ENCODE measurements at regions not wholly inside any gene's neighbourhood (a gene's known extent, or its start where the extent isn't known, plus 50 kb on each side); places are given as distances from the start of the nearest gene placed in this dataset.
"Not testable (repeated sequence)": the region's sequence is repeated elsewhere in the genome, so short reads cannot be mapped to it uniquely, and the experiment has no call there.

DNA sequence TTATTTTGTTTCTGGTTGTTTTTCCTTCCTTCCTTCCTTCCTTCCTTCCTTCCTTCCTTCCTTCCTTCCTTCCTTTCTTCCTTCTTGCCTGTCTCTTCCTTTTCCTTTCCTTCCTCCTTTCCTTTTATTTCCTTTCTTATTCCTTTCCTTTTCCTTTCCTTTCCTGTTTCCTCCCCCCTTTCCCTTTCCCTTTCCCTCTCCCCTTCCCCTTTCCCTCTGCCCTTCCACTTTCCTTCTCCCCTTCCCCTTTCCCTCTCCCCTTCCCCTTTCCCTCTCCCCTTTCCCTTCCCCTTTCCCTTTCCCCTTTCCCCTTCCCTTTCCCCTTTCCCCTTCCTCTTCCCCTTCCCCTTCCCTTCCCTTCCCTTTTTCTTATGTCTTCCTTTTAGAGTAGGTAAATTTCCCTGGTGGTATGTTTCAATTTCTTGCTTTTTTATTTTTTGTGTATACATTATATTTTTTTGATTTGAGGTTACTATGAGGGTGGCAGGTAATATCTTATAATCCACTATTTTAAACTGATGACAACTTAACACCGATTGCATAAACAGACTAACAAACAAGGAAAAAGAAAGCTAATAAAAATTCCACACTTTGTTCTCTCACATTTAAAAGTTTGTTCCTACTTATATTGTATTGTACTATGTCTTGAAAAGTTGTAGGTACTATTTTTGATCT is 311.0 kb upstream of the FSHR start:
- no peak for DNase-seq

DNA sequence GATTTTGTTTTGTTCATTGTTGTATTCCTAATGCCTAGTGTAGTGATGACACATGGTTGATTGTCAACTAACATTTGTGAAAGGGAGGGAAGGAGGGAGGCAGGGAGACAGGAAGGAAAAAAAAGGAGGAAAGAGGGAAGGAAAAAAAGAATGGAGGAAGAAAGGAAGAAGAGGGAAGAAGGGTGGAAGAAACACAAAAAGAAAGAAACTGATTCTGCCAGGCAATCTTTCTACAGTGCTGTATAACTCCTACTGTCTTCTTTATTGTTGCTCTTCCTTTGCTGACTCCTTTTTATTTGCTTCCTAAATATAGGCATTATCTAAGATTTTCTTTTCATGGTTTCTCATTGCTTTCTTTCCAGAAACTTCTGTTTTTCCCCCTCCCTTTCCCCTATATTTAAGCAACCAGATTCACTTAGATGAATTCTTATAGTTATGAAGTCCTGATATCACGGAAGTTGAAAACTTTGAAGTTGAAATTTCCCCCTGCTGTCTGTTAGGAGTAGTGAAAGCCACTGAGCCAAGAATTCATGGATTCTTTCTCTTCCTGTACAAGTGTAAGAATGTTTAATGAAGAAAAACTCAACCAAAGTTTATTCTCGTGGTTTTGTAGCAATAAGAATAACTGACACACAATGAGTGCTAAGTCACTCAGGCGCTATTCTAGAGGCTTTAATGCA is 305.1 kb upstream of the FSHR start:
- no peak for DNase-seq

DNA sequence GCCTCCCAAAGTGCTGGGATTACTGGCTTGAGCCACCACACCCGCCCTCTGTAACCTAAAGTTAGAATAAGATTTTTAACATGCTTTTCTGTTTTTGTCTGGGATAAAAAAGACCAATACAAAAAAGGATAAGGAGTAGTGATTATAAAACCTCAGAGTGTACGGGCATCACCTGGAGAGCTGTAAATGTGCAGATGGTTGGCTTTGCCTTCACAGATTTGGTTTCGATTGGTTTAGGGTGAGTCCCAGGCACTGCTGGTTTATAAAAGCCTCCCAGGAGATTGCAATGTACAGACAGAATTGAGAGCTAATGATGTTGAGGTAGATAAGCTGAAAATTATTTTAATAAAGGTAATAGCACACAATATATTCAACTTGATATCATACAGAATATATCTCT is 289.7 kb upstream of the FSHR start:
- no peak for DNase-seq

DNA sequence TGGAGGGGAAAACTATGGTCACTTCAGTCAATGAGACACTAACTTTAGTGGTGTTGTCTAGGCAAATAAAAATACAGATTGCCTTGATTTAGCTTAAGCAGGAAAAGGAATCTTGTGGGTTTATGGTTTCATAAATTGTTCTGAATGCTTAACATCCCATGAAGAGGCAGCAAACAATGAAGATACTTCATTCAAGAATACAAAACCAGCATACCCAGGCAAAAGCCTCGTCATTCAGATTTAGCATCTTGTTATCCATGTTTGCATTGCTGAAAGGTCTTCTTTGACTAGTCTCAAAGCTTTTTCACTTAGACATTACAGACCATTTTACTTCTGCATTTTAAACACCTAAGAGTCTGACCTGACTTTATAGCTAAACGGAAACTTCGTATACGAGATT is 272.7 kb upstream of the FSHR start:
- no peak for DNase-seq

DNA sequence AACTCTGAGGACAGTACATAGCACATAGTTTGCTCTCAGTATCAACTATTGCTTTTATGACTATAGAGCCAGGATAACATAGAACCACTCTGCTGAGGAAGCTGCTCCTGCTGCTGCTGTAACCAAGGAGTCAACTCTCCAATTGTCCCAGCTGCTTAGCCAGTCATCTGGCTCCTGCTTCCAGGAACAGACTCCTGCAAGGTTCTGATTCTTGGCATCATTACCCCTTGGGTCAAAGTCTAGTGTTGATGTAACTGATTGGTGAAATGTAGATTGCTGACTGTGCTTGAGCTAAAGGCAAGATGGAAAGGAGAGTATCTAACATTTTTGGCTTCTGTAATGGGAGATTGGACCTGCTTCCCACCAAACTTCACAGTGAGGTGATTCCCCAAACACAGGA is 261.9 kb upstream of the FSHR start:
- DNase-seq = no peak

DNA sequence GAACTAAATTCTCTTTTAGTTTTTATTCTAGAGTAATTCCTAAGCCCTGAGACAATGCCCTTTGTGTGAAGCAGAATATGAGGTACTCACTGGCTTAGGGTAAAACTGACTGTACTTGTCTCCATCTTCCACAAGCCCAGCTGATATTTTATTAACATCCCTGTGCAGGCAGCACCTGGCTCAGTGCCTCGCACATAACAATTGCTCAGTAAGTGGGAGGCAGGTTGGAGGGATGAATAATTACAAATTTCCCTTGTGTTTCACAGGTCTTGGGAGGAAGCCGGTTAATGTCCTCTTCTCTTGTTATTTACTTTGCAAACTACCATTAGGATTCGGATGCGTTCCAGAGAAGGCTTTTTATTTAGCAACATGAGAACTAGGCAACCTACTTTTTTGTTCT is 249.8 kb upstream of the FSHR start:
- no peak for DNase-seq

DNA sequence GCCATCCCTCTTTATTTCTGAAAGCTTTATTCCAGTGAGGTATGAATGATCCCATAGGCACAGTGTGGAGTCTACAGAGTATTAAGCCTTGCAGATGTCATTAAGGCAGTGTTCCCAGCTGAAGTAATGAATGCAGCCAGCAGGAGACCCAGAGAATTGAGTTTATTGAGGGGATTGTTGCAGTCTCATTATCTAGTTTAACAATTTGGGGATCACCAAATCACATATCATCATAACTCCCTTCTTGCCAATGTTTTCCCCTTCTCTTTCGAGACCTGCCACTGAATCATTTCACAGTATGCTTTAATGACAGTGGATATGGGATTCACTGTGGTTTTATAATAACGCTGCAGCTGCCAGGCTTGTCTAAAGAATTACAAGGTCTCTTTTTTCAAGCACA is 249.3 kb upstream of the FSHR start:
- no peak for DNase-seq

DNA sequence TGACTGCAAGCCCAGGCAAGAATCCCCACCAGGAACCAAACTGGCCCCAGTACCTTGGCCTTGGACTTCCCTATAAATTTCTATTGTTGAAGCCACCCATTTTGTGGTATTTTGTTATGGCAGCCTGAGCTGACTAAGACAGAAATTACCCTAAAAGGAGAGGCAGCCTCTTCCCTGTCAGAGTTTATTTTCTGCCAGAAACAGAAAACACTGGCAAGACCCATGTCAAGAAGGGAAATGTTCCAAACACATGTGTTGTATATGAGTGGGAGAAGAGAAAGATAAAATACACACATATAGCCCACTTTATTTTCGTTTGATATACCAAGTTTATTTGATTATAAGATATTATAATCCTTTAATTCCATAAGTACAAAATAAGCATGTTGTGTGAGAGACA is 225.1 kb upstream of the FSHR start:
- no peak for DNase-seq

DNA sequence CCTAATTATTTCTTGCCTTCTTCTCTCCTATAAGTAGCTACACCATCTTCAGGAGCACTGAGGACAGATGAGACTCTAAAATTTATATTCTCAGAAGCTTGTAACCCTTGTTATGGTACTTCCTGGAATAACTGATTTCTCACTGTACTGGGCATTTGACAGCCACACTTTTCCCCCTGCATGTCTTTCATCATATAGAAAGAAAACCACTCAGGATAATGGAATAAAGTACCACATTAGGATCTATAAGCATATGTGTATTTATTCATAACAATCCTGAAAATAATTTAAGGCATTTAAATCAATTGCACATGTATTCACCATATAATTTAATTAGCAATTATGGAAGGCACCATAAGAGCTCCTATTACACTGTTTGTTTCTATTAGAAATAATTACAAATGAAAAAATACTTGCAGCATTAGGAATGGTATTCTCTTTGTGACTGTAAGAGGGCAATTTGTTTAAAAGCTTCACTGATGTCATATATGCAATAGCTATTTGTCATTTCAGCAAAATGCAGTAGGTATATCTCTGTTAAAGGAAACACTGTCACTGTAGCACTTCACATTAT is 216.9 kb upstream of the FSHR start:
- DNase-seq = no peak

DNA sequence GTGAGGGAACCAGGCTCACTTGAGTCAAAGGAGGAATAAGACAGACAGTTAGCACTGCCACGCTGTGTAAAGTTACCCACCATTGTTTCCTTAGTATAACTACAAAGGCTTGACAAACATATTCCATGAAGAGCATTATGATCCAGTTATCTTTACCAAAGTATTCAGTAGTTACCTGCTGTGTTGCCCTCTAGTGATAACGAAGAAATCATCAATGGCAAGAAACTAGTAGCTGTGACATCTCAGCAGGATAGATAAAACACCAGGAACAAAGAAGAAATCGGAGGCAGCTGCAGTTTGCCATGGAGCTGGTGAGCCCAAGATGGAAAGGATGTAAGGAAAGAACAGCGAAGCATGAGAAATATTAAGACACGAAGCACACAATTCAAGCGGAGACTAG is 215.3 kb upstream of the FSHR start:
- no peak for DNase-seq

DNA sequence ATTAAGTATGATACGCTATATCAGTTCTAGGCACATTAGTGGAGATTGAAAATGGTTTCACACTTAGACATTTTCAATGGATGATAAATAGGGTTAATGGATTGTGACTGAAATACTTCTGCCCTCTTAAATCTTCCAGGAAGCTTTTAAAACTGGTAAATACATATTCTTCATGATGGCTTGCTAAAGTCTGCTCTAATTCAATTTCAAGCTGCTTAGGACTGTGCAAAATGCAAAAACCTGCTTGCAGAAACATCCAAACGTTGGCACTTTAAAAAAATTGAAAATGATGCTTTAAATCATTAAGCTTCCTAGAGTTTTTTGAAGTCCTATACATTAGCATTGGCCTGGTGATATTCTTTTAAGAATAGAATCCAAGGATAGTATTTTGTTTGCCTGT is 214.8 kb upstream of the FSHR start:
- DNase-seq = no peak

DNA sequence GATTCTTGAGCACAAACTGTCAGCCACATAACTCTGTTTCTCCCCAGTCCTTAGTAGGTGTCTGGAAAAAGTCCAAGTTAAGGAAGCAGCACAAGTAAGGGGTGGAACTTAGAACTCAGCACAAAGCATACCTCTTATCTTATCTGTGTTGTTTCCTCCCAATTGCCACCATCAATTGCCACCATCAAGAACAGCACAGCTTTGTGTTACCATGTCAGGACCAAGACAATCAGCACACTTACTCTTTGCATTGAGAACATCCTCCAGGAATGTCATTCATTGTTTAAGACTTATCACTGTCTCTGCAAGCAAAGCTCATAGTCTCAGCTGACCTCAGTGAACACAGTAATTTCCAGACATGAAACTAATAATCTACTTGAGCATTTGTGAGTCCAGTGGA is 212.7 kb upstream of the FSHR start:
- no peak for DNase-seq

DNA sequence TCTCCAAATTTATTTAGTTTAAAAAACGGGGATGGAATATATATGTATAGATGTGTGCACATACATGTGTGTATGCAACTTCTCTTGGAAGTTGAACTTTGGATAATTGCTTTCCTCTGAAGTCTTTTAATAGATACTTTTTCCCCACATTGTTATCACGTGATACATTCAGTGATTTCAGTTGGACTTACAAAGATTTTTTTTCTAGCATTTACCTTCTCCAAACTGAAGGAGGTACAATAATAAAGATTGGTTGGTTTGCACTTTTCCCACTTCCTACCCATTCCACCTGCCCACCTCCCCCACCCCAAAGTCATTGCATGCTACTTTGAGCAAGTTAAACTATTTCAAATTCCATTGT is 206.1 kb upstream of the FSHR start:
- no peak for DNase-seq

DNA sequence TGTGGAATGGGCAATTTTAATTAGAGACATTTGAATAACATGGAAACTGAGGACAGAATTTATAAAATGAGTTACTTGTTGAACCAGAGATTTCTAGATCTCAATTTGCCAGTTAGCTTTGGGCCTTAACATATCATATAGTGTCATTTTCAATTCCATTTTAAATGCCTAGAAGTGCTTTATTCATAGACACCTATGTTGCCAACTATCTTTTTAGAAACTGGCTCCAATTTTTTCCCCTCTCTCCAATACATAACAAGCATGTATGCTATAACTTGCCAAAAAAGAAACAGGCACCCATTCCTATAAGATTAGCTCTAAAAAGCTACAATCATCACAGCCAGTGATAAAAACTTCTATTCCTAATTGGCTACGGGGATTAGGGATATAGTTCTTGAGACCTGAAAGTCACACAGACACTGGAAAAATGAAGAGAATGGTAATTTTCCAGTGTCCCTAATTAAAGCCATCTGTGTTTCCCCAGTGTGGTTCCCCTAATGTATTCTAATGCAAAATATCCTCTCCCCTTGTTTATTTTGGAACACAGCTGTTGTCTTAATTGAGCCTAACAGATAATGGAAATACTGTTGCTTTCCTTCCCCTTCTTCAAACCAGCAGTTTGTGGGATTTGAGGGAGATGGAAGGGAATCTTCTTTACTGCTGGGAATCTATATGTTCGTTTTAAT is 205.5 kb upstream of the FSHR start:
- DNase-seq = no peak

DNA sequence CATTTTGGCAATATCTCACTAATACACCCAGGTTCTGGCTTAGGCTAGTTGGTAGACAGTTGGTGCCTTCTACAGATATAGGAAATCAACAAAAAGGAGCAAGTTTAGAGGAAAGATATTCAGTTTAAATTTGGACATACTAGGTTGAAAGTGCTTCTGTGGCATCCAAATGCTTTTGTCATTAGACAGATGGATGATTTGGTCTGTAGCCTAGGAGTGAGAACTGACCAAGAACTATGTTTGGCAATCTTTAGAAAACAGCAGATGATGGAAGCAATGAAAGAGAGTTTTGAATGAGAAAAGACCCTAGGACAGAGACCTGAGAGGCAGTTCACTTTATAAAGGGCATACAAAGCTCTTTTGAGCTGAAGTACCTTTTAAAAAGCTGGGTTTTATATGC is 201.3 kb upstream of the FSHR start:
- DNase-seq = no peak

DNA sequence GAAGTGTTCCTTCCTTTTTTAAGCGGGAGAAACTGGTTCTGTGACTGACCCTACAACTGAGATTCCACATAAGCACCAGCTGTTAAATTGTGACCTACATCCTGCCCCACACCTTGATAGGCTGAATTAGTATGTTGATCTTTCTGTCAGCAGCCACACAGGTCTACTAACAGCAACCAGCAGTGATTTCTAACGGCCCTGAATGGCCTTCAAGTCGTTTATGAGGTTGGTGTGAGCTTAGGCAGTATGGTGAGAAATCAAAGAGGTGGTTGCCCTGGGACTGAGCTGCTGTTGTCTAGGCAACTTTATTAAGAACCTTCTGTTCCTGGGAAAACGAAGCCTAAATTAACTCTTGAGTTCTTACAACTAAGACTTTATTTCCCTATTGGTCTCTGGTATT is 197.2 kb upstream of the FSHR start:
- no peak for DNase-seq

DNA sequence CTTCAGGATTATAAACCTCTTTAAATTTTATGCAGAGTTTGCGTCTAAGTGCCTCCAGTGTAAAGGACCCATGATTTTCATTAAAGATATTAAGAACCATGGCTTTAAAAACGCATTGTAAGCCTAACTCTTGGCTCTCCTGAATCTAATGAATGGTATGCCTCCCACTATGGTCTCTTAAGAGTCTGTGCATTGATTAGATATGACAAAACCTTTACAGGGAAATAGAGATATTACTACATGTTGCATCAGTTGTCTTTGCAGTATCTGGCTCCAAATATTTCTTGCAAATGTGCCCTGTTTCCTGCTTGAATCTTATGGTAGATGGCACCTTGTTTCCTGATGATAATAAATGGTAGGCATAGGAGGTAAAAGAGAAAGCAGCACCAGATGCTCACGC is 189.3 kb upstream of the FSHR start:
- DNase-seq = no peak

DNA sequence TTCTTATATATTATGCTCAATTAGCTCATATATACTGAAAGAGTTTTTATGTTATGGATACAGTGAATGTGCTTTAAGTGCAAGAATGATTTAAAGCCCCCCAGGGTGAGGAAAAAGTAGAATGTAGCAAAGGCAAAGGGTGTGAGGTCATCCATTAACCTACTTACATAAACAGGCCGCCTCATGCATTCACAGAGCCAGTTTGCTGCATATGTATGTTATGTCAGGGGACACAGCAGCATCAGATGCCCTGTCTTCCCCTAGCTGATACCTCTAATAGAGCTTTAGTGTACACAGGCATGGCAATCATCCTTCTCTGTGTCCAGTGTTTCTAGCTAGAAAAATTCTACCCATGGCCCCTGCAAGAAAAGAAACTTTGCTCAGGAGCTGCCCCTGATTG is 187.8 kb upstream of the FSHR start:
- DNase-seq = no peak

DNA sequence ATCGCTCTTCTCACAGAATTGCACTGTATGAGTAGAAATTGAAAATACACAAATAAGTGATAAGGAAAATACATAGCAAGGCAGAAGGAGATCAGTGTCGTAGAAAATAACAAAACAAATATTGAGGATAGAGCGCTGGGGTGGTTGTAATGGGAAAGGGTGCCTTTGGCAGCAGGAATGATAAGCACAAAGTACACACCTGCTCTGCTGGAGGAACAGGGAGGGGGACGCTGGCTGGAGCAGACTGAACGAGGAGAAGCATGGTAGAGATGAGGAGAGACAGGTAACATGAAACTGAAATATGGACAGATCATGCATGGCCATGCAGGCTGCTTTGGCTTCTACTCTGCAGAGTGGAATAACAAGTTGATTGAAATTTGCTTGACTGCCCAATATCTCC is 181.2 kb upstream of the FSHR start:
- no peak for DNase-seq

DNA sequence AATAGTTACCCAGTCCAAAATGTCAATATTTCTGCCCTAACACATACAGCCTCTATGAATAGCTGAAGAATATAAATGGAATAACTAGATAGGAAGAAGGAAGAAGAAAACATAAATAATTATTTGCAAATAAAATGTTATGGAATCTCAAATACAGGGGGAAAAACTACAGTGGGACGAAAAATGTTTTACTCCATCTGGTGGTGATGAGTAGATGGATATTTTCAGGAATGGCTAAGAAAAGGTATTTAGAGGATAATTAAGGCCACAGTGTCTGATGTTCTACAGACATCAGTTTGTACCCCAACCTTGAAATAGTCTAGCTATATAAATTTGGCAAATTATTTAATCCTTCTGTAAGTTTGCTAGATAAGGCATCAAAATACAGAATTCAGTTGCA is 178.1 kb upstream of the FSHR start:
- DNase-seq = no peak

DNA sequence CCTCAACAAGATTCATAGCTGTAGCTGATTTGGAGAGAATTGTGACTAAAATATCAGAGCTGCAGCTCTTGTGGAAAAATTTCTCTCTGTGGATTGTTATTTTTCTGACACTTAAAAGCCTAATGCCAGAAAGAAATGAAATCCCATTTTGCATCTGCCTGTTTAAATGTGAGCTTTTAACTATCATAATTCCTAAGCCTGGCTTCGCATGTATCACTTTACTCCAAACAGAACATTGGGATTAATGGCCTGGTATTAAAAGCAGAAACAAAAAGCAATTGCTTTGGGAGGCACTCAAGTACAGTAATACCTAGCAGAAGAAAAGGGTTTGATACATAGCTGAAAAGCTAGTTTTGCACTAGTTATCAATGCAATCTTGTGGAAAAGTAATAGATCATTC is 164.2 kb upstream of the FSHR start:
- no peak for DNase-seq

DNA sequence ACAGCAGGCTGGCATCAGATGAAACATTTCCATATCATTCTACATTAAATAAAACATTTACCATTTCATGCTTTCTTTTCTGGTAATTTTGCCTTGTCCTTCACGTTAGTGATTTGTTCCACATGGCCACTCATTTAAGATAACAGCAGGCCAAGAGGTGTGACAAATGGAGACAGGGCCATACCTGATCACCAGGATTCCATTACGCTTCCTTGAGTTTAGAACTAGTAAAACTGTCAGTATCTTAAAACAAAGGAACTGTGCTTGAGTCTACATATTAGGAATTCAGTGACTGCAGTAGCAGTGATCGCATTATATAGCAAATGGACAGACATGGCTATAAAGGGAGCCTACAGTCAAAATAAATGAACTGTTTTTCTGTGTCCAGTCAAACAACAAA is 155.1 kb upstream of the FSHR start:
- no peak for DNase-seq

DNA sequence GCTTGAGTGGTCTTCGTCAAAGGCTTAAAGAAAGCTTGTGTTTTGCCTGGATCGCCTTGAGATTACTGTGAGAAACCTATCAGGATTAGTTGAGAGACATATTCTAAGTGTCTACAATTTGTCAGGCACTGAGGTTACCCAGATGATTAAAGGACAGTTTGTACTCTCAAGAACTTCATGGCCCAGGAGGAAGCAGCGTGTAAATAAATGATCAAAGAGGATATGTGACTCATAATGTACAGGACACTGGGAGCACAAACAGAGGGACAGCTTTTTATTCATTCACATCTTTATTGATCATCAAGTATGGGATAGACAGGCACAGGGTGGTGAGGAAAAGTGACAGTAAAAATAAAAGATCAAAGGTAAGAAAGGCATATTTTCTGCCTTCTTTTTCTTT is 152.6 kb upstream of the FSHR start:
- DNase-seq = no peak

DNA sequence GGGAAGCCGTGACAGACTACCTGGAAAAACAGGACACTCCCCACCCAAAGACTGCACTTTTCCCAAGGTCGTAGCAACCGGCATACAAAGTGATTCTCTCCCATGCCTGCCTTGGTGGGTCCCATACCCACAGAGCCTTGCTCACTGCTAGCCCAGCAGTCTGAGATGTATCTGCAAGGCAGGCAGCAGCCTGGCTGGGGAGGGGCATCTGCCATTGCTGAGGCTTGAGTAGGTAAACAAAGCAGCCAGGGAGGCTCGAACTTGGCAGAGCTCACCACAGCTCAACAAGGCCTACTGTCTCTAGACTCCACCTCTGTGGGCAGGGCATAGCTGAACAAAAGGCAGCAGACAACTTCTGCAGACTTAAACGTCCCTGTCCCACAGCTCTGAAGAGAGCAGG is 144.4 kb upstream of the FSHR start:
- not testable (repeated sequence) for DNase-seq
